ENCODE measurements at regions not wholly inside any gene's neighbourhood (a gene's known extent, or its start where the extent isn't known, plus 50 kb on each side); places are given as distances from the start of the nearest gene placed in this dataset.

- TF ChIP-seq SP4 (IDR thresholded peaks at IDR 0.05; ENCODE audit: low read length) = no peak
- TF ChIP-seq MAX (IDR thresholded peaks at IDR 0.05) = no peak
- TF ChIP-seq BRCA1 (IDR thresholded peaks at IDR 0.05; ENCODE audit: low read depth, low read length) = no peak
- no peak for TF ChIP-seq SRF (IDR thresholded peaks at IDR 0.05; ENCODE audit: low read depth, low read length)
Observed at GRCh38 chr5:15446552-15446951, 53.4 kb upstream of the FBXL7 start (continued).

Data from H1 (cell line).